Occipital lobe (tissue), 2 donors: ENCODE measurements at regions not wholly inside any gene's neighbourhood (a gene's known extent, or its start where the extent isn't known, plus 50 kb on each side); places are given as distances from the start of the nearest gene placed in this dataset. TPM values are rescaled to one million over a fixed set of nuclear protein-coding genes. Genes with fewer than 3 reads are reported as not detected.
"Not testable (repeated sequence)": the region's sequence is repeated elsewhere in the genome, so short reads cannot be mapped to it uniquely, and the experiment has no call there.

ENCODE experiments used
- DNase-seq: peaks from one replicate; lab custom pipeline; 2025; lab: John Stamatoyannopoulos, UW
- small RNA-seq: library from RNA; depleted of rRNA; stranded (forward); fragments of <200 nt; gene quantifications from one replicate; pipeline ENCODE3, GENCODE V24; 2014

- not testable (repeated sequence) for DNase-seq
Observed at GRCh38 chrX:138282598-138283150, 428.8 kb downstream of the FGF13 start.

DNA sequence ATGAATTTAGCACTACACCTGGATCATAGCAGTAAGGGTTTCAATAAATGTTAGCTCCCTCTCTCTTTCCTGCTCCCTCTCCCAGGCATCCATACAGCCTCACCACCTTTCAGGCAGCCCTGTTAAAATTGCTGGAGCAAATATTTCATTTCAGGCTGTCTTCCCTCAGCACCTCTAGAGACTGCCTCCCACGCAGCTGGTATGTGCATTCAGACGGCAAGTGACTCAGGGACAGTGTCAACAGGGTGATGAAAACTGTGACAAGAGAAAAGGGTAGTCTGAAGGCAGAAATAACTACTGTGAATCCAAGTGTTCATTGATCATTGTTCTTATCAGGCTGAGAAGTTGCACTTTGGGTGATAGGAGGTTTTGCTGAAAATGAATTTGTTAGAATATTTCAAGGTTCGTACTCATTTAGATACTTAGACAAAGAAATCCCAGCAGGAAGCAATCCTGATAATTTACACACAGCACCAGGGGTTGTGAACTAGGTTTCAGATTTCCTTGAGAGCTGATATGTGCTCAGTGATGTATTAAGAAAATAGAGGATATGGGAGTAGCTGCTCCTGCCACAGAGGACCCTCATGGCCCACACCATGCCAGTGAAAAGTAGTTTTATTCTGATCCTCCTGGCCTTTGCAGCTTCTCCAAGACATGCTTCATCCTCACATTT lies 424.2 kb downstream of the FGF13 start:
- no peak for DNase-seq

DNA sequence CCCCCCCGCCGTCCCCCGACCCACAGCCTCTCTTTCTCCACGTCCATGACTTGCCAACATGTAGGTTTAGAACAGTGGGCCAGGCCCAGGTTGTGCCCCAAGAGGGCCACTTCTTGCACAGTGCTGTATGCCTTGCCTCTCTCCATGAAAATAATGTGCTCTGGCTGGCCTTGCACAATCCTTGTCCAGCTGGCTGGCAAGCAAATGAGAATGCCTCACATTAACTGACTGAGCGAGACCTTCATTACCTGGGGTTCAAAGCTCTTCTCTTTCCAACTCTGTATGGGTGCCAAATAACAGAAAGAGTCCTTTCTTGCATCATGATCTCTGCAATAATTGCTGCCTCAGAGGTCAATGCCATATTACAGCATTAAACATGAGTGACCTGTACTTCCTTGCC lies 416.6 kb downstream of the FGF13 start:
- no peak for DNase-seq

GRCh38 chrX:138298268-138298667 lies 413.2 kb downstream of the FGF13 start:
- DNase-seq = no peak

GRCh38 chrX:138345801-138346200 lies 365.7 kb downstream of the FGF13 start:
- no peak for DNase-seq

DNA sequence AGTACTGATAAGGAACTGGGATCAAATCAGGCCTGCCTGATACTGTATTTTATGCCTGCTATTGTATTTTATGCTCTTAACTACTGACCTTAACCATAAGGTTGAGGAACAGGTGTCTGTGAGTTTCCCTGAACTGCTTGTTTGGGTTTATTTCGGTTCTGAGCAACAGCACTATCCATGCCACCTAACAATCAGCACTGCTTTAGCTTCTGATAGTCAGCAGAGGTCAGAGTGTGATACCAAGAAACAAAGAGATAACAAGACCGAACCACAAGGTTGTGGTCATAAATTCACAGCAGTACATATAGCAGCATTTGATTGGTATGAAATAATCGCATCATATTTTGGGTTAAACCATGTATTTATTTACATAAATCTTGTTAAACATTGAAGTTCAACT lies 362.2 kb downstream of the FGF13 start:
- DNase-seq = no peak

DNA sequence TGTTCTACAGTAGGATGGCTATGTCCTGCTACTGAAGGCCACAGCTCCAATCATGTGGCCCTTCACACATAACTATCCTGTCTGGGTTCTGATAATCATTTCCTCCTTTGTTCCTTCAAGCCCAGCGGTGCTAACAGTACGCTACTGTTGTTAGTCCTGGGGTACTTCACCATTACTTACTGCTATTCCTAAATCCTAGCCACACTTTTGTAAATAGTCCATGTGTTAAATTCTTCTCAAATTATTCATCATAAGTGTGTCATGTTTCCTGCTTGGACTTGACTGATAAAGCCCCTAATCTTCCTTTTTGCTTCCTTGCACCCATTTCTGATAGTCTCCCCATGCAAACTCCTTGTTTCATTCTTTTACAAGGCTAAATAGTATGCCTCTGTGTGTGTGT lies 332.6 kb downstream of the FGF13 start:
- no peak for DNase-seq

GRCh38 chrX:138408101-138408500 lies 303.4 kb downstream of the FGF13 start:
- no peak for DNase-seq

DNA sequence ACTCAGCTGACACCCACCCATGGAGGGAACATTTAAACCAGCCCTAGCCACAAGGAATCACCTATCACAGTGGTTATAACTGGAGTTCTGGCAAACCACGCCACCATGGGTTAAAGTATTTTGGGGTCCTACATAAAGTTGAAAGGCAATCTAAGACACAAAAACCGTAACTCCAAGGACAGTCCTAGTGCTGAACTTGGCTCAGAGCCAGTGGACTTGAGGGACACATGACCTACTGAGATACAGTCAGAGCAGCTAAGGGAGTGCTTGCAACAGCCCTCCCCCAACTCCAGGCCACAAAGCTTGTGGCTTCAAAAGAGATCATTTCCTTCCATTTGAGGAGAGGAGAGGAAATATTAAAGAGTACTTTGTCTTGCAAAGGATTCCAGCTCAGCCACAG lies 300.5 kb downstream of the FGF13 start:
- no peak for DNase-seq

Small RNAs in the stretch of these regions (small RNA-seq; reads per million reads assigned to genes)
- gene RN7SKP31 (not detected), gene RNU6-985P (not detected)
